K562 (cell line): ENCODE measurements at regions not wholly inside any gene's neighbourhood (a gene's known extent, or its start where the extent isn't known, plus 50 kb on each side); places are given as distances from the start of the nearest gene placed in this dataset.

Experiments used
- CREB1 ChIP-seq, 2 experiments: sonication (generic) in 1 of 2; formaldehyde crosslinking in 1 of 2; IDR thresholded peaks; 2 replicates each; pipeline versions ENCODE4 v1.6.1 to v1.8.0; 2012 to 2022; ENCODE audit warnings: inconsistent platforms in 1 of 2, mild to moderate bottlenecking in 1 of 2, missing genetic modification reagents in 1 of 2, moderate library complexity in 1 of 2
- EP300 ChIP-seq: IDR thresholded peaks from 2 replicates; pipeline ENCODE4 v1.6.1; 2012; ENCODE audit warnings: low read length, improper control_type of control experiment
- NFRKB ChIP-seq: fragments of 450-650 bp; IDR thresholded peaks from 2 replicates; pipeline ENCODE4 v1.6.1; 2016; ENCODE audit warnings: low read depth
- POLR3G ChIP-seq: IDR thresholded peaks from 2 replicates; pipeline ENCODE4 v1.6.1; 2011; ENCODE audit not compliant: insufficient read length, insufficient replicate concordance; ENCODE audit errors: extremely low read depth
- ZNF239 ChIP-seq: fragments of 250-450 bp; sonication (Bioruptor Pico); IDR thresholded peaks from 2 replicates; pipeline ENCODE4 v1.4.0; 2020; ENCODE audit warnings: mild to moderate bottlenecking
- TF ChIP-seq, protein P1 (sequence below): fragments of 250-450 bp; sonication (Bioruptor Pico); IDR thresholded peaks from 2 replicates; pipeline ENCODE4 v1.4.0; 2020; ENCODE audit warnings: mild to moderate bottlenecking, moderate library complexity, borderline replicate concordance

DNA sequence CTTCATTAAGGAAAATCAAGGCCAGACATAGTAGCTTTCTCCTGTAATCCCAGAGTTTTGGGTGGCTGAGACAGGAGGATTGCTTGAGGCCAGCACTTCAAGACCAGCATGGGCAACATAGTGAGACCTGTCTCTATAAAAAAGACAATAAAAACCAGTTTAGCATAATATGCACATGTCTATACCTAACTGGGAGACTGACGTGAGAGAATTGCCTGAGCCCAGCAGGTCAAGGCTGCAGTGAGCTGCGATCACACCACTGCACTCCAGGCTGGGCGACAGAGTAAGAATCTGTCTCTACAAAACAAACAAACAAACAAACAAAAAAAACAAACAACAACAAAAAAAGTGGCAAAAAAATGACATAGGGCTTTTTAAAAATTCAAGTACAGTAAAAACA, 820.8 kb downstream of the MTRR start:
- TF ChIP-seq NFRKB, result no peak
- no peak for TF ChIP-seq ZNF239 (CRISPR knock-in tag)
- TF ChIP-seq, protein P1, sequence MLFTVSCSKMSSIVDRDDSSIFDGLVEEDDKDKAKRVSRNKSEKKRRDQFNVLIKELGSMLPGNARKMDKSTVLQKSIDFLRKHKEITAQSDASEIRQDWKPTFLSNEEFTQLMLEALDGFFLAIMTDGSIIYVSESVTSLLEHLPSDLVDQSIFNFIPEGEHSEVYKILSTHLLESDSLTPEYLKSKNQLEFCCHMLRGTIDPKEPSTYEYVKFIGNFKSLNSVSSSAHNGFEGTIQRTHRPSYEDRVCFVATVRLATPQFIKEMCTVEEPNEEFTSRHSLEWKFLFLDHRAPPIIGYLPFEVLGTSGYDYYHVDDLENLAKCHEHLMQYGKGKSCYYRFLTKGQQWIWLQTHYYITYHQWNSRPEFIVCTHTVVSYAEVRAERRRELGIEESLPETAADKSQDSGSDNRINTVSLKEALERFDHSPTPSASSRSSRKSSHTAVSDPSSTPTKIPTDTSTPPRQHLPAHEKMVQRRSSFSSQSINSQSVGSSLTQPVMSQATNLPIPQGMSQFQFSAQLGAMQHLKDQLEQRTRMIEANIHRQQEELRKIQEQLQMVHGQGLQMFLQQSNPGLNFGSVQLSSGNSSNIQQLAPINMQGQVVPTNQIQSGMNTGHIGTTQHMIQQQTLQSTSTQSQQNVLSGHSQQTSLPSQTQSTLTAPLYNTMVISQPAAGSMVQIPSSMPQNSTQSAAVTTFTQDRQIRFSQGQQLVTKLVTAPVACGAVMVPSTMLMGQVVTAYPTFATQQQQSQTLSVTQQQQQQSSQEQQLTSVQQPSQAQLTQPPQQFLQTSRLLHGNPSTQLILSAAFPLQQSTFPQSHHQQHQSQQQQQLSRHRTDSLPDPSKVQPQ, result no peak
- no peak for TF ChIP-seq EP300
- TF ChIP-seq CREB1 (IDR thresholded peaks at IDR 0.05), result no peak
- no peak for TF ChIP-seq CREB1 (CRISPR knock-in tag; IDR thresholded peaks at IDR 0.05)
- TF ChIP-seq POLR3G, result no peak
